Mesothelial cell of epicardium (in vitro differentiated cells): ENCODE measurements at regions not wholly inside any gene's neighbourhood (a gene's known extent, or its start where the extent isn't known, plus 50 kb on each side); places are given as distances from the start of the nearest gene placed in this dataset.

Experiments used
- DNase-seq, 2 experiments: peaks; one replicate each; pipeline ENCODE4 v3.0.0; 2021; ENCODE audit warnings: low spot score in 2 of 2; ENCODE audit not compliant: unreplicated experiment in 2 of 2
- H3K27ac Mint-ChIP-seq: 2 replicates; pipeline ENCODE4 v1.8.0; 2021; ENCODE audit warnings: mixed read lengths
- H3K27me3 Mint-ChIP-seq: 2 replicates; pipeline ENCODE4 v1.8.0; 2021; ENCODE audit warnings: low read depth, mixed read lengths
- H3K36me3 Mint-ChIP-seq: 2 replicates; pipeline ENCODE4 v1.8.0; 2021; ENCODE audit warnings: mixed read lengths
- H3K4me1 Mint-ChIP-seq: 2 replicates; pipeline ENCODE4 v1.8.0; 2021; ENCODE audit warnings: mixed read lengths
- H3K4me3 Mint-ChIP-seq: 2 replicates; pipeline ENCODE4 v1.8.0; 2021; ENCODE audit warnings: mild to moderate bottlenecking, moderate library complexity, mixed read lengths
- H3K9me3 Mint-ChIP-seq: 2 replicates; pipeline ENCODE4 v1.8.0; 2021; ENCODE audit warnings: mixed read lengths
- CTCF ChIP-seq: fragments of 200-600 bp; sonication (generic); IDR thresholded peaks from one replicate; pipeline ENCODE4 v1.5.0; 2021; ENCODE audit warnings: antibody characterized with exemption; ENCODE audit not compliant: unreplicated experiment

- no peak for TF ChIP-seq CTCF
- Mint-ChIP-seq H3K27ac (no peak overlapping the region), H3K4me1 (peaks cover 7% of the 10 kb centered on the region), H3K36me3 (no peaks in the 10 kb centered on the region), H3K4me3 (no peak overlapping the region), H3K9me3 (no peaks in the 10 kb centered on the region), H3K27me3 (no peaks in the 10 kb centered on the region)
- DNase-seq = no peak
Measured at GRCh38 chr2:105596411-105596921, 148.2 kb upstream of the NCK2 start.

- no peaks in the 10 kb centered on the region for H3K27me3 Mint-ChIP-seq
- no peak overlapping the region for H3K27ac Mint-ChIP-seq
- H3K36me3 Mint-ChIP-seq = no peaks in the 10 kb centered on the region
- H3K9me3 Mint-ChIP-seq = no peaks in the 10 kb centered on the region
- no peak overlapping the region for H3K4me3 Mint-ChIP-seq
- H3K4me1 Mint-ChIP-seq = no peaks in the 10 kb centered on the region
- no peak for TF ChIP-seq CTCF
- no peak for DNase-seq
Measured at GRCh38 chr2:105595536-105595935, 149.2 kb upstream of the NCK2 start.

GRCh38 chr2:105593221-105593967 lies 151.3 kb upstream of the NCK2 start:
- no peaks in the 10 kb centered on the region for H3K4me1 Mint-ChIP-seq
- TF ChIP-seq CTCF = no peak
- no peak overlapping the region for H3K27ac Mint-ChIP-seq
- H3K9me3 Mint-ChIP-seq = peaks cover 9% of the 10 kb centered on the region
- no peaks in the 10 kb centered on the region for H3K27me3 Mint-ChIP-seq
- DNase-seq = no peak
- H3K4me3 Mint-ChIP-seq = no peak overlapping the region
- H3K36me3 Mint-ChIP-seq = no peaks in the 10 kb centered on the region

- peaks cover 20% of the 10 kb centered on the region for H3K9me3 Mint-ChIP-seq
- no peaks in the 10 kb centered on the region for H3K36me3 Mint-ChIP-seq
- DNase-seq = no peak
- no peaks in the 10 kb centered on the region for H3K27me3 Mint-ChIP-seq
- no peaks in the 10 kb centered on the region for H3K4me1 Mint-ChIP-seq
- no peak overlapping the region for H3K27ac Mint-ChIP-seq
- TF ChIP-seq CTCF = no peak
- no peak overlapping the region for H3K4me3 Mint-ChIP-seq
Measured at GRCh38 chr2:105592288-105592687, 152.4 kb upstream of the NCK2 start.

- no peak for DNase-seq
Measured at GRCh38 chr2:105590780-105591660, 153.7 kb upstream of the NCK2 start.

More at GRCh38 chr2:105590780-105591660, 153.7 kb upstream of the NCK2 start:
- H3K4me3 Mint-ChIP-seq = no peak overlapping the region
- TF ChIP-seq CTCF = no peak
- H3K36me3 Mint-ChIP-seq = no peaks in the 10 kb centered on the region
- H3K9me3 Mint-ChIP-seq = peaks cover 21% of the 10 kb centered on the region
- no peak overlapping the region for H3K27ac Mint-ChIP-seq
- H3K4me1 Mint-ChIP-seq = no peaks in the 10 kb centered on the region
- no peaks in the 10 kb centered on the region for H3K27me3 Mint-ChIP-seq
